ENCODE measurements at regions not wholly inside any gene's neighbourhood (a gene's known extent, or its start where the extent isn't known, plus 50 kb on each side); places are given as distances from the start of the nearest gene placed in this dataset.

DNA sequence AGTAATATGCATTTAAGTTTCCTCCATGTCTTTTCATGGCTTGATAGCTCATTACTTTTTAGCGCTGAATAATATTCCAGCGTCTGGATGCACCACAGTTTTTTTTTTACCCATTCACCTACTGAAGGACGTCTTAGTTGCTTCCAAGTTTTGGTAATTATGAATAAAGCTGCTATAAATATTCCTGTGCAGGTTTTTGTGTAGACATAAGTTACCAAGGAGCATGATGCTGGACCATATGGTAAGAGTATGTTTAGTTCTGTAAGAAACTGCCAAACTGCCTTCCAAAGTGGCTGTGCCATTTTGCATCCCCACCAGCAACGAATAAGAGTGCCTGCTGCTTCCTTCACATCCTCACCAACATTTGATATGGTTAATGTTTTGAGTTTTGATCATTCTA is 195.6 kb downstream of the PIK3R1 start:
- Histone ChIP-seq H3K9me3 (ENCODE audit: control insufficient read depth, insufficient read depth, low read depth, low read length) (no peaks in the 10 kb centered on the region), H3K27me3 (ENCODE audit: control insufficient read depth, insufficient read depth, low read length) (no peaks in the 10 kb centered on the region), H3K4me3 (ENCODE audit: low read depth in 2 of 2, low read length in 2 of 2) (no peak overlapping the region), H3K27ac (ENCODE audit: low read length) (no peak overlapping the region), H3K36me3 (ENCODE audit: control insufficient read depth, insufficient read depth, low read length) (no peaks in the 10 kb centered on the region), H3K4me1 (ENCODE audit: control insufficient read depth, insufficient read depth, low read length) (0 out of 2 replicates have a peak, but pooled peaks cover 3% of the 10 kb centered on the region)
- intact Hi-C loops (cut with micrococcal nuclease; ENCODE audit: unreplicated experiment): no loop called here
- DNase-seq (ENCODE audit: low read depth, low spot score) (no peak), ATAC-seq (no peak)
- in situ Hi-C loops (cut with HindIII; ENCODE audit: low pct_unique_long_range_greater_than_20kb, low sequenced_read_pairs): no loop called here
- ChIA-PET CTCF (no interaction called here), POLR2A (no interaction called here)
- BruUV-seq (replicated peaks): no TSS peak
- TF ChIP-seq, protein P1, sequence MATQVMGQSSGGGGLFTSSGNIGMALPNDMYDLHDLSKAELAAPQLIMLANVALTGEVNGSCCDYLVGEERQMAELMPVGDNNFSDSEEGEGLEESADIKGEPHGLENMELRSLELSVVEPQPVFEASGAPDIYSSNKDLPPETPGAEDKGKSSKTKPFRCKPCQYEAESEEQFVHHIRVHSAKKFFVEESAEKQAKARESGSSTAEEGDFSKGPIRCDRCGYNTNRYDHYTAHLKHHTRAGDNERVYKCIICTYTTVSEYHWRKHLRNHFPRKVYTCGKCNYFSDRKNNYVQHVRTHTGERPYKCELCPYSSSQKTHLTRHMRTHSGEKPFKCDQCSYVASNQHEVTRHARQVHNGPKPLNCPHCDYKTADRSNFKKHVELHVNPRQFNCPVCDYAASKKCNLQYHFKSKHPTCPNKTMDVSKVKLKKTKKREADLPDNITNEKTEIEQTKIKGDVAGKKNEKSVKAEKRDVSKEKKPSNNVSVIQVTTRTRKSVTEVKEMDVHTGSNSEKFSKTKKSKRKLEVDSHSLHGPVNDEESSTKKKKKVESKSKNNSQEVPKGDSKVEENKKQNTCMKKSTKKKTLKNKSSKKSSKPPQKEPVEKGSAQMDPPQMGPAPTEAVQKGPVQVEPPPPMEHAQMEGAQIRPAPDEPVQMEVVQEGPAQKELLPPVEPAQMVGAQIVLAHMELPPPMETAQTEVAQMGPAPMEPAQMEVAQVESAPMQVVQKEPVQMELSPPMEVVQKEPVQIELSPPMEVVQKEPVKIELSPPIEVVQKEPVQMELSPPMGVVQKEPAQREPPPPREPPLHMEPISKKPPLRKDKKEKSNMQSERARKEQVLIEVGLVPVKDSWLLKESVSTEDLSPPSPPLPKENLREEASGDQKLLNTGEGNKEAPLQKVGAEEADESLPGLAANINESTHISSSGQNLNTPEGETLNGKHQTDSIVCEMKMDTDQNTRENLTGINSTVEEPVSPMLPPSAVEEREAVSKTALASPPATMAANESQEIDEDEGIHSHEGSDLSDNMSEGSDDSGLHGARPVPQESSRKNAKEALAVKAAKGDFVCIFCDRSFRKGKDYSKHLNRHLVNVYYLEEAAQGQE (IDR thresholded peaks at IDR 0.05; ENCODE audit: insufficient read depth in 1 of 2, low read depth in 2 of 2, low read length in 1 of 2): no peak
- TF ChIP-seq POLR2AphosphoS5 (IDR thresholded peaks at IDR 0.05; ENCODE audit: low read depth, low read length): no peak
- TF ChIP-seq SIN3A (IDR thresholded peaks at IDR 0.05; ENCODE audit: borderline replicate concordance, insufficient read depth, low read depth, low read length): no peak
- TF ChIP-seq, protein P2, sequence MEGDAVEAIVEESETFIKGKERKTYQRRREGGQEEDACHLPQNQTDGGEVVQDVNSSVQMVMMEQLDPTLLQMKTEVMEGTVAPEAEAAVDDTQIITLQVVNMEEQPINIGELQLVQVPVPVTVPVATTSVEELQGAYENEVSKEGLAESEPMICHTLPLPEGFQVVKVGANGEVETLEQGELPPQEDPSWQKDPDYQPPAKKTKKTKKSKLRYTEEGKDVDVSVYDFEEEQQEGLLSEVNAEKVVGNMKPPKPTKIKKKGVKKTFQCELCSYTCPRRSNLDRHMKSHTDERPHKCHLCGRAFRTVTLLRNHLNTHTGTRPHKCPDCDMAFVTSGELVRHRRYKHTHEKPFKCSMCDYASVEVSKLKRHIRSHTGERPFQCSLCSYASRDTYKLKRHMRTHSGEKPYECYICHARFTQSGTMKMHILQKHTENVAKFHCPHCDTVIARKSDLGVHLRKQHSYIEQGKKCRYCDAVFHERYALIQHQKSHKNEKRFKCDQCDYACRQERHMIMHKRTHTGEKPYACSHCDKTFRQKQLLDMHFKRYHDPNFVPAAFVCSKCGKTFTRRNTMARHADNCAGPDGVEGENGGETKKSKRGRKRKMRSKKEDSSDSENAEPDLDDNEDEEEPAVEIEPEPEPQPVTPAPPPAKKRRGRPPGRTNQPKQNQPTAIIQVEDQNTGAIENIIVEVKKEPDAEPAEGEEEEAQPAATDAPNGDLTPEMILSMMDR (IDR thresholded peaks at IDR 0.05): no peak

DNA sequence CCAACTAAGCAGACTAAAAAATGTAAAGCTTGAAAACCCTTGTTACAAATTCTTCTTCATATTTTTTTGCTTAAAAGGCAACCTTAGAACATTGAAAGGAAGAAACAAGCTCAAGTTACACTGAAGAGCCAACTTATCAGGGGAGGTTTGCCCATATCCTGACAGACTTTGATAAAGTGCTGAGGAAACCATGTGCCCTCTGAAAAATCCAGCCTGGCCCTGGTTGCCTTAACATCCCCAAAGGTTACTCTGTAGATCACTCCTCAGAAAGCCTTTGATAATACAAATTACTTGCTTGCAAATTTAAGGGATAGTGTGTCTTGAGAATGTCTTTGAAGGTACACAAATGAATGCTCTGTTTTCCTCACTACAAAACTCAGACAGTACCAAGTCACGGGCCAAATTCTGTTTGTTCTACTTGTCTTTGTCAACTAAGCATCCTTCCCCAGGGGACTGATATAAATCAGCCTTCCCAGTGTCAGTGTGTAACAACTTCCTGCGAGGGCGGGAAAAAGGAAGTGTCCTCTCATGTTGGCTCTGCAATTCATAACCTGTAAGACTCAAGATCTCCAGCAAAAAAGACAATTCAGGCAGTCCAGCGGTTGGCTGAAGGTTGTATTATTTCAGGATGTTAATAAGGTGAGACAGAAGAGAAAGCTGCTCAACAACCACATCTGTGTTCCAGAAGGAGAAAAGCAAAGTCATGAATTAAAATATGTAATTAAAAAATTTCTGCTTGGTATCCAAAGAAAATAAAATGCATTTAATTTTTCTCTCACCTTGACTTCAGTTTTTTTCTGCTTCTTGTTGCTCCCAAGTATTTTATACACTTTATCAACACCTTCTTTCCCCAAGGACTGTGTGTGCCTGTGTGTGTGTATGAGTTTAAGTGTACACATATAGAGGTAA is 199.9 kb downstream of the PIK3R1 start:
- H3K9me3 ChIP-seq (ENCODE audit: control insufficient read depth, insufficient read depth, low read depth, low read length): no peaks in the 10 kb centered on the region
- intact Hi-C loops (cut with micrococcal nuclease; ENCODE audit: unreplicated experiment) (no loop called here), in situ Hi-C loops (cut with HindIII; ENCODE audit: low pct_unique_long_range_greater_than_20kb, low sequenced_read_pairs) (no loop called here)

More for the DNA sequence above, 199.9 kb downstream of the PIK3R1 start:
- H3K4me3 ChIP-seq (ENCODE audit: low read depth in 2 of 2, low read length in 2 of 2): no peak overlapping the region
- H3K4me1 ChIP-seq (ENCODE audit: control insufficient read depth, insufficient read depth, low read length): peaks cover 3% of the 10 kb centered on the region; the same call in 1 of the 2 replicates
- ATAC-seq: no peak
- BruUV-seq (replicated peaks): no TSS peak
- ChIA-PET CTCF (no interaction called here), POLR2A (no interaction called here)
- H3K27me3 ChIP-seq (ENCODE audit: control insufficient read depth, insufficient read depth, low read length): no peaks in the 10 kb centered on the region
- no peaks in the 10 kb centered on the region for H3K36me3 ChIP-seq (ENCODE audit: control insufficient read depth, insufficient read depth, low read length)
- TF ChIP-seq POLR2AphosphoS5 (IDR thresholded peaks at IDR 0.05; ENCODE audit: low read depth, low read length) (no peak), SIN3A (IDR thresholded peaks at IDR 0.05; ENCODE audit: borderline replicate concordance, insufficient read depth, low read depth, low read length) (no peak), TCF7L2 (IDR thresholded peaks at IDR 0.05; ENCODE audit: low read depth, low read length) (no peak)
- TF ChIP-seq, protein P2 (IDR thresholded peaks at IDR 0.05): no peak
- TF ChIP-seq, protein P1 (IDR thresholded peaks at IDR 0.05; ENCODE audit: insufficient read depth in 1 of 2, low read depth in 2 of 2, low read length in 1 of 2): no peak
- no peak for DNase-seq (ENCODE audit: low read depth, low spot score)
- no peak overlapping the region for H3K27ac ChIP-seq (ENCODE audit: low read length)
